HEK293 (cell line): ENCODE measurements at regions not wholly inside any gene's neighbourhood (a gene's known extent, or its start where the extent isn't known, plus 50 kb on each side); places are given as distances from the start of the nearest gene placed in this dataset.

Experiments used
- CTCF ChIA-PET: fragments of 350-600 bp; formaldehyde crosslinking; extraction: SDS; loops from one replicate; lab custom pipeline; 2021; ENCODE audit warnings: antibody characterized with exemption; lab: Yijun Ruan, JAX
- POLR2A ChIA-PET: fragments of 300-600 bp; formaldehyde crosslinking; extraction: SDS; loops from one replicate; lab custom pipeline; 2020; ENCODE audit warnings: antibody characterized with exemption, inconsistent platforms; lab: Yijun Ruan, JAX
- H3K27ac ChIP-seq: fragments of 200-500 bp; sonication (Bioruptor generic); 2 replicates; pipeline ENCODE4 v1.5.1; 2014; ENCODE audit warnings: low read depth, low read length, control low read depth, inconsistent platforms; ENCODE audit errors: extremely low read depth
- H3K36me3 ChIP-seq, 2 experiments: fragments of 200-500 bp in 1 of 2; sonication (Bioruptor generic) in 1 of 2; 1 replicate in 1 of 2; 2 replicates in 1 of 2; pipeline ENCODE4 v1.5.1; 2014 to 2017; ENCODE audit warnings: inconsistent platforms in 2 of 2, low read length in 2 of 2; ENCODE audit not compliant: control insufficient read depth in 2 of 2, insufficient read depth in 1 of 2
- H3K4me1 ChIP-seq: fragments of 200-500 bp; sonication (Bioruptor generic); 2 replicates; pipeline ENCODE4 v1.5.1; 2014; ENCODE audit warnings: mild to moderate bottlenecking, low read length, inconsistent platforms; ENCODE audit not compliant: control insufficient read depth, insufficient read depth
- H3K4me3 ChIP-seq: 2 replicates; pipeline ENCODE4 v1.5.1; 2011; ENCODE audit warnings: low read depth, mild to moderate bottlenecking, control low read depth, low read length, moderate library complexity
- H3K9me3 ChIP-seq: fragments of 200-500 bp; sonication (Bioruptor generic); 2 replicates; pipeline ENCODE4 v1.5.1; 2014; ENCODE audit warnings: low read depth, low read length, inconsistent platforms; ENCODE audit not compliant: control insufficient read depth, insufficient read depth
- GLI2 ChIP-seq: fragments of 450-650 bp; formaldehyde crosslinking; IDR thresholded peaks from 2 replicates; pipeline ENCODE4; 2017; ENCODE audit warnings: missing biosample characterization, missing genetic modification characterization, low read depth, borderline replicate concordance
- KLF17 ChIP-seq: fragments of 450-650 bp; formaldehyde crosslinking; IDR thresholded peaks from 2 replicates; pipeline ENCODE4 v1.5.1; 2016; ENCODE audit warnings: missing biosample characterization, missing genetic modification characterization
- KLF9 ChIP-seq: fragments of 450-650 bp; formaldehyde crosslinking; IDR thresholded peaks from 2 replicates; pipeline ENCODE4 v1.5.1; 2016; ENCODE audit warnings: missing biosample characterization, missing genetic modification characterization, low read depth
- PRDM6 ChIP-seq: fragments of 450-650 bp; formaldehyde crosslinking; IDR thresholded peaks from 2 replicates; pipeline ENCODE4 v1.5.1; 2017; ENCODE audit warnings: missing biosample characterization, missing genetic modification characterization
- SCRT1 ChIP-seq: fragments of 450-650 bp; formaldehyde crosslinking; IDR thresholded peaks from 2 replicates; pipeline ENCODE4 v1.5.1; 2016; ENCODE audit warnings: missing biosample characterization, missing genetic modification characterization, borderline replicate concordance
- YY1 ChIP-seq: fragments of 450-650 bp; formaldehyde crosslinking; IDR thresholded peaks from 2 replicates; pipeline ENCODE4 v1.5.1; 2018; ENCODE audit warnings: missing biosample characterization, missing genetic modification characterization
- ZBTB10 ChIP-seq: fragments of 450-650 bp; formaldehyde crosslinking; IDR thresholded peaks from 2 replicates; pipeline ENCODE4 v1.5.1; 2016; ENCODE audit warnings: missing biosample characterization, missing genetic modification characterization
- ZBTB17 ChIP-seq: fragments of 450-650 bp; formaldehyde crosslinking; IDR thresholded peaks from 2 replicates; pipeline ENCODE4 v1.5.1; 2016; ENCODE audit warnings: missing biosample characterization, missing genetic modification characterization
- ZFP69B ChIP-seq: fragments of 450-650 bp; formaldehyde crosslinking; IDR thresholded peaks from 2 replicates; pipeline ENCODE4 v1.5.1; 2016; ENCODE audit warnings: missing biosample characterization, missing genetic modification characterization
- ZNF140 ChIP-seq: fragments of 450-650 bp; formaldehyde crosslinking; IDR thresholded peaks from 2 replicates; pipeline ENCODE4 v1.5.1; 2016; ENCODE audit warnings: missing biosample characterization, missing genetic modification characterization
- ZNF24 ChIP-seq: fragments of 450-650 bp; formaldehyde crosslinking; IDR thresholded peaks from 2 replicates; pipeline ENCODE4 v1.5.1; 2016; ENCODE audit warnings: missing biosample characterization, missing genetic modification characterization
- ZNF280C ChIP-seq: fragments of 450-650 bp; formaldehyde crosslinking; IDR thresholded peaks from 2 replicates; pipeline ENCODE4 v1.5.1; 2016; ENCODE audit warnings: missing biosample characterization, missing genetic modification characterization
- ZNF302 ChIP-seq: fragments of 450-650 bp; formaldehyde crosslinking; IDR thresholded peaks from 2 replicates; pipeline ENCODE4 v1.5.1; 2016; ENCODE audit warnings: missing biosample characterization, missing genetic modification characterization, low read depth
- ZNF394 ChIP-seq: fragments of 450-650 bp; formaldehyde crosslinking; IDR thresholded peaks from 2 replicates; pipeline ENCODE4 v1.5.1; 2016; ENCODE audit warnings: missing biosample characterization, missing genetic modification characterization, mild to moderate bottlenecking, moderate library complexity, borderline replicate concordance
- ZNF510 ChIP-seq: fragments of 450-650 bp; formaldehyde crosslinking; IDR thresholded peaks from 2 replicates; pipeline ENCODE4 v1.5.1; 2018; ENCODE audit warnings: mild to moderate bottlenecking, missing genetic modification characterization, missing biosample characterization; ENCODE audit not compliant: insufficient replicate concordance
- ZNF555 ChIP-seq: fragments of 450-650 bp; formaldehyde crosslinking; conservative IDR thresholded peaks from 2 replicates; pipeline ENCODE4 v1.5.1; 2017; ENCODE audit warnings: missing biosample characterization, mild to moderate bottlenecking, missing genetic modification characterization, inconsistent platforms
- ZNF621 ChIP-seq: fragments of 450-650 bp; formaldehyde crosslinking; IDR thresholded peaks from 2 replicates; pipeline ENCODE4 v1.5.1; 2017; ENCODE audit warnings: missing biosample characterization, missing genetic modification characterization
- ZNF664 ChIP-seq: fragments of 450-650 bp; formaldehyde crosslinking; IDR thresholded peaks from 2 replicates; pipeline ENCODE4 v1.5.1; 2016; ENCODE audit warnings: missing biosample characterization, missing genetic modification characterization
- ZNF707 ChIP-seq: fragments of 450-650 bp; formaldehyde crosslinking; IDR thresholded peaks from 2 replicates; pipeline ENCODE4 v1.5.1; 2016; ENCODE audit warnings: missing biosample characterization, missing genetic modification characterization
- ZNF791 ChIP-seq: fragments of 450-650 bp; formaldehyde crosslinking; IDR thresholded peaks from 2 replicates; pipeline ENCODE4 v1.5.1; 2016; ENCODE audit warnings: missing biosample characterization, missing genetic modification characterization
- ZSCAN5A ChIP-seq: fragments of 450-650 bp; formaldehyde crosslinking; IDR thresholded peaks from 2 replicates; pipeline ENCODE4 v1.5.1; 2016; ENCODE audit warnings: missing biosample characterization, missing genetic modification characterization

- TF ChIP-seq PRDM6 (tag by site-specific recombination) (no peak), ZNF140 (tag by site-specific recombination) (no peak), YY1 (tag by site-specific recombination) (no peak), GLI2 (no peak), SCRT1 (tag by site-specific recombination) (no peak), KLF17 (tag by site-specific recombination) (no peak)
These were observed 390.7 kb downstream of the INHBA start (continued) for GRCh38 chr7:41312235-41312634.

- ChIA-PET POLR2A (no interaction called here), CTCF (no interaction called here)
- no peaks in the 10 kb centered on the region for H3K36me3 ChIP-seq
- H3K27ac ChIP-seq, result no peak overlapping the region
- TF ChIP-seq ZBTB10 (tag by site-specific recombination) (no peak), ZBTB17 (tag by site-specific recombination) (no peak), ZNF707 (tag by site-specific recombination) (no peak), ZNF664 (tag by site-specific recombination) (no peak), KLF9 (tag by site-specific recombination) (no peak), ZNF510 (no peak), ZNF280C (tag by site-specific recombination) (no peak), ZNF621 (no peak), ZSCAN5A (no peak), ZNF791 (tag by site-specific recombination) (no peak), ZNF394 (tag by site-specific recombination) (no peak), ZNF302 (tag by site-specific recombination) (no peak), ZNF555 (tag by site-specific recombination) (no peak), ZNF24 (tag by site-specific recombination) (no peak), ZFP69B (tag by site-specific recombination) (no peak)
- no peak overlapping the region for H3K4me3 ChIP-seq
- H3K9me3 ChIP-seq, result no peaks in the 10 kb centered on the region
- no peaks in the 10 kb centered on the region for H3K4me1 ChIP-seq
These were observed 391.6 kb downstream of the INHBA start for GRCh38 chr7:41311301-41311700.
